ENCODE measurements at regions not wholly inside any gene's neighbourhood (a gene's known extent, or its start where the extent isn't known, plus 50 kb on each side); places are given as distances from the start of the nearest gene placed in this dataset.

DNA sequence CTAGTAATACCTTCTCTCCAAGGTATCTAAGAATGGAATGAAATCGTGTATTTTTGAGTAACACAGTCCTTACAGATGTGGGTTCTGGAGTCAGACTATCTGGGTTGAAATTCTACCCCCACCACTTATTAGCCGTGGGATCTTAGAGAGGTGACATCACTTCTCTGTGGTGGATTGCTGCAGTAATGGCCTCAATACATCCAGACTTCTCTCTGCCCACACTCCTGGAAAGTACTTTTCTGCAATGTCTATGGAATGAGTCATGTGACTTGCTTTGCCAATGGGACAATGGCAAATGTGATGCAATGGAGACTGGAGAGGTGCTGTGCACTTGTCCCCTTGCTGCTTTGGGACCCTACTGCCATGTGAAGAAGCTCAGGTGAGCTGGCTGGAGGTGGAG, 418.2 kb downstream of the HAPSTR1 start:
- TF ChIP-seq, protein P1, sequence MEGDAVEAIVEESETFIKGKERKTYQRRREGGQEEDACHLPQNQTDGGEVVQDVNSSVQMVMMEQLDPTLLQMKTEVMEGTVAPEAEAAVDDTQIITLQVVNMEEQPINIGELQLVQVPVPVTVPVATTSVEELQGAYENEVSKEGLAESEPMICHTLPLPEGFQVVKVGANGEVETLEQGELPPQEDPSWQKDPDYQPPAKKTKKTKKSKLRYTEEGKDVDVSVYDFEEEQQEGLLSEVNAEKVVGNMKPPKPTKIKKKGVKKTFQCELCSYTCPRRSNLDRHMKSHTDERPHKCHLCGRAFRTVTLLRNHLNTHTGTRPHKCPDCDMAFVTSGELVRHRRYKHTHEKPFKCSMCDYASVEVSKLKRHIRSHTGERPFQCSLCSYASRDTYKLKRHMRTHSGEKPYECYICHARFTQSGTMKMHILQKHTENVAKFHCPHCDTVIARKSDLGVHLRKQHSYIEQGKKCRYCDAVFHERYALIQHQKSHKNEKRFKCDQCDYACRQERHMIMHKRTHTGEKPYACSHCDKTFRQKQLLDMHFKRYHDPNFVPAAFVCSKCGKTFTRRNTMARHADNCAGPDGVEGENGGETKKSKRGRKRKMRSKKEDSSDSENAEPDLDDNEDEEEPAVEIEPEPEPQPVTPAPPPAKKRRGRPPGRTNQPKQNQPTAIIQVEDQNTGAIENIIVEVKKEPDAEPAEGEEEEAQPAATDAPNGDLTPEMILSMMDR (IDR thresholded peaks at IDR 0.05), result no peak
- TF ChIP-seq POLR2A (IDR thresholded peaks at IDR 0.05), result no peak
